Activated naive CD8-positive, alpha-beta T cell treated with anti-CD3 and anti-CD28 coated beads, Interleukin-2, amount 10 ng/mL, durations not matched to agents 7 days and 5 days (primary cell): ENCODE measurements at regions not wholly inside any gene's neighbourhood (a gene's known extent, or its start where the extent isn't known, plus 50 kb on each side); places are given as distances from the start of the nearest gene placed in this dataset.
"Not testable (repeated sequence)": the region's sequence is repeated elsewhere in the genome, so short reads cannot be mapped to it uniquely, and the experiment has no call there.

ENCODE experiments used
- ATAC-seq: fragments of 150-1000 bp; cut with Tn5 transposase; one replicate; pipeline ENCODE4 v1.10.0; 2021; ENCODE audit warnings: low read depth, moderate library complexity
- POLR2A ChIA-PET: fragments of 350-600 bp; sonication (Branson Sonifier 250); formaldehyde crosslinking; loops from one replicate; lab custom pipeline; 2021; ENCODE audit warnings: antibody characterized with exemption; lab: Charles Lee
- DNase-seq: peaks from one replicate; pipeline ENCODE4 v3.0.0; 2021
- H3K27ac Mint-ChIP-seq: one replicate; pipeline ENCODE4 v1.8.0; 2022; ENCODE audit warnings: mild to moderate bottlenecking, mixed read lengths
- H3K27me3 Mint-ChIP-seq: one replicate; pipeline ENCODE4 v1.8.0; 2022; ENCODE audit warnings: mild to moderate bottlenecking, moderate library complexity, mixed read lengths
- H3K36me3 Mint-ChIP-seq: one replicate; pipeline ENCODE4 v1.8.0; 2021; ENCODE audit warnings: mild to moderate bottlenecking, mixed read lengths
- H3K4me1 Mint-ChIP-seq: one replicate; pipeline ENCODE4 v1.8.0; 2021; ENCODE audit warnings: mixed read lengths
- H3K4me3 Mint-ChIP-seq: one replicate; pipeline ENCODE4 v1.8.0; 2022; ENCODE audit warnings: mild to moderate bottlenecking, moderate library complexity, mixed read lengths
- H3K9me3 Mint-ChIP-seq: one replicate; pipeline ENCODE4 v1.8.0; 2021; ENCODE audit warnings: mixed read lengths

DNA sequence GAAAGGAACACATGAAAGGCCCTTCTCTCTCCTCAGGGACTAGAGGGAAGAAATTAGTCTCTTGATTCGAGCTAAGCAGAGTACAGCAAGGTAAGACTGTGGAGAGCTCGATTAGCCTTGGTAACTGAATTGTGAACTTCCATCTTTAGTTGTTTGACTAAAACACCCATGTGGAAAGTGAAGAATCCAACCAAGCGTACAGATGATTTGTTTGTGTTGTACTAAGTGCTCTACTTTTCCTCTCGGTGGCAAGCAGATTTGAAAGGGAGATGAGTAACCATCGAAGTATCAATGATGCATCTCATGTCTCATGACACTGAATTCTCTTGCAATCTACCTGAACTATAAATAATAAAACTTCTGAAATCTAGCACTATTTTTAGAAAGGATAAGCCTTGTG lies 80.7 kb downstream of the FZD1 start:
- Mint-ChIP-seq H3K4me1 (no peaks in the 10 kb centered on the region), H3K27ac (no peak overlapping the region), H3K36me3 (no peaks in the 10 kb centered on the region), H3K27me3 (no peaks in the 10 kb centered on the region), H3K9me3 (no peaks in the 10 kb centered on the region), H3K4me3 (no peak overlapping the region)
- POLR2A ChIA-PET, result no interaction called here
- ATAC-seq (no peak), DNase-seq (no peak)

DNA sequence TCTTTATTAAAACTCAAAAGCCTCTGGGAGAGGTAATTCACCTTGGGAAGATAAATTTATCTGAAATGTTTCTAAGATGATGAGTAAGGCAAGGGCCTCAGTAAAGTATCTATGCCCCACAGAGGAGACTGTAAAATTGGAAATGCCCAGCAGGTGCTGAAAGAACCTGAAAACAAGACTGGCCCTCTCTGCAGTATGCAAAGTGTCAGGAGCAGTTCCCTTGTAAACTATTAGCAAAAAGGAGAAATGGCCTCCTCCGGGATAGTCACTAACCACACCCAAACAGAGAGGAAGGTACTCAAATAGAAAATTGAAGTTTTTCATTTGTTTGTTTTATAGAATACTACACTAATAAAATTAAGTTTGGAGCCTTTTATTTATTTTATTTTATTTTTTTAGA lies 81.2 kb downstream of the FZD1 start:
- DNase-seq (no peak), ATAC-seq (no peak)
- Mint-ChIP-seq H3K4me3 (no peak overlapping the region), H3K27me3 (no peaks in the 10 kb centered on the region), H3K9me3 (no peaks in the 10 kb centered on the region), H3K4me1 (no peaks in the 10 kb centered on the region), H3K27ac (no peak overlapping the region), H3K36me3 (no peaks in the 10 kb centered on the region)
- POLR2A ChIA-PET, result no interaction called here

DNA sequence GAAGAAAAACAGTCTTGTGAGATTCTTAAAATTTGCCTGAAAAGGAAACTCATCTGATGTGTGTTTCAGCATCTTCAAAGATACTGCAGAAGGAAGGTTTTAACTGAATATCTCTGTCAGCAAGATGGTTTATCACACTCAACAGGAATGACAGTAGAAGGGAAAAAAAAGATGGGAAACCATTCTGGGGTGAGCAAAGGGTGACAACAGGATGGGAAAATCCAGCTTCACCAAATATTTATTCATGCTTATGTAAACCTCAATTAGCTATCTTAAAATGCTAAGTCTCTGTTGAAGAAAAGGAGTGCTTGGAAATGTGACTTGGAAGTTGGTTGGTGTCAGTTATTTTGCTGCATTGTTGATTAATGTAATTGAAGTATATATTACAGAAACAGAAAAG lies 82.2 kb downstream of the FZD1 start:
- ATAC-seq (no peak), DNase-seq (no peak)
- no peaks in the 10 kb centered on the region for H3K9me3 Mint-ChIP-seq
- no peaks in the 10 kb centered on the region for H3K4me1 Mint-ChIP-seq
- H3K36me3 Mint-ChIP-seq, result no peaks in the 10 kb centered on the region
- H3K27ac Mint-ChIP-seq, result no peak overlapping the region
- POLR2A ChIA-PET, result no interaction called here
- H3K4me3 Mint-ChIP-seq, result no peak overlapping the region
- no peaks in the 10 kb centered on the region for H3K27me3 Mint-ChIP-seq

DNA sequence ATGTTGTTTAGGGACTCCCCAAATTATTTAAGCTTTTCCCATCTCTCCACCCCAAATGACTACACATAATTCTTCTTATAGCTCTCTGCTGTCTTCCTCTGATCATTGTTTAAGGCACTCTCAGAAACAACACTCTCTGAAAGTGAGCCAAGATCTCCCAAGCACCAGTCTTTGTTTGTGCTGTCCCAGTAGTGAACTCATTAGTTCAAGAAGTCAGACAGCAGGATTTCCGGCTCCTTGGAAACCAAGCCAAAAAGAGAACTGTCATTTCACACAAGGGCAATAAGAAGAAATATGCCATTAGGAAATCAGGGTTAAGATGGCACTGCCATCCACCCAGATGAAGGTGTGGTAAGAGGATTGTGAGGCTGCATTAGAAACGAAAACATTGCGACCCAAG lies 83.1 kb downstream of the FZD1 start:
- no peaks in the 10 kb centered on the region for H3K4me1 Mint-ChIP-seq
- no peak for ATAC-seq
- no peaks in the 10 kb centered on the region for H3K27me3 Mint-ChIP-seq
- DNase-seq, result no peak
- H3K27ac Mint-ChIP-seq, result no peak overlapping the region
- no peaks in the 10 kb centered on the region for H3K9me3 Mint-ChIP-seq
- no peak overlapping the region for H3K4me3 Mint-ChIP-seq
- H3K36me3 Mint-ChIP-seq, result no peaks in the 10 kb centered on the region
- POLR2A ChIA-PET, result no interaction called here

DNA sequence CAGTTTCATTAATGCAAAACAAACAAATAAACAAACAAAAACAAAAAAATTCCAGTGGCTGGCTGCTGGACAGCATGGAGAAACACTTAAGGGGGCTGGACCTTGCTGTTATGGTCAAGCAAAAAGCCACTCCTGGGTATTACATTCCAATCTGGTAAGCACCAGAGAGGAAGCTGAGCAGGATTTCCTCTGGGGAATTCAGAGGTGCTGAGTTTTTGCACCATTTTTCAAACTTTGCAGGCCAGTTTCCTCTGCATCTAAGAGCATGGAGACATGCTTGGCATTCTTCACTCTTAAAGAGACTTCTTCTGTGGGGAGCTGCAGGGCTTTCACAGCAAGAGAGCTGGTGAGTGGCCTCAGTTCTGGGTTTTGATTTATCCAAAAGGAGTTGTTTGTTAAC lies 84.5 kb downstream of the FZD1 start:
- no peak for ATAC-seq
- DNase-seq, result no peak
- no peaks in the 10 kb centered on the region for H3K9me3 Mint-ChIP-seq
- H3K27me3 Mint-ChIP-seq, result no peaks in the 10 kb centered on the region
- no peak overlapping the region for H3K27ac Mint-ChIP-seq
- H3K36me3 Mint-ChIP-seq, result no peaks in the 10 kb centered on the region
- no peak overlapping the region for H3K4me3 Mint-ChIP-seq
- no peaks in the 10 kb centered on the region for H3K4me1 Mint-ChIP-seq
- POLR2A ChIA-PET, result no interaction called here

DNA sequence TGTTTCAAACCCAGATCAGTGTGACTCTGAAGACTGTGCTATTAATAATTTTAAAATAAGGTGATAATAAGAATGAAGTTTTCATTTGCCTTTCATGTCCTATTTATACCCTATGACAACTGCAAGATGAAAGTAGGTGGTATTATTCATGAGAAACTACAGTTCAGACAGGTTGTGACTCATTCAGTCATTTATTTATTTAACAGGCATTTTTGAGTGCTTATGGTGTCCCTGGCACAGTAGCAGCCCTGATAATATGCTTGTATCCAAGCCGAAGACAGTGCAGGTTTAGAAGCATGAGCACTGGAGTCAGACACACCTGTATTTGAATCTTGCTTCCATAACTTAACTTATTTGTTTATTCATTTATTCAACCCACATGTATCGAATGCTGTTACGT lies 87.1 kb downstream of the FZD1 start:
- ATAC-seq (no peak), DNase-seq (no peak)
- Mint-ChIP-seq H3K27me3 (no peaks in the 10 kb centered on the region), H3K4me3 (no peak overlapping the region), H3K9me3 (no peaks in the 10 kb centered on the region), H3K27ac (no peak overlapping the region), H3K4me1 (no peaks in the 10 kb centered on the region), H3K36me3 (no peaks in the 10 kb centered on the region)
- POLR2A ChIA-PET, result no interaction called here

DNA sequence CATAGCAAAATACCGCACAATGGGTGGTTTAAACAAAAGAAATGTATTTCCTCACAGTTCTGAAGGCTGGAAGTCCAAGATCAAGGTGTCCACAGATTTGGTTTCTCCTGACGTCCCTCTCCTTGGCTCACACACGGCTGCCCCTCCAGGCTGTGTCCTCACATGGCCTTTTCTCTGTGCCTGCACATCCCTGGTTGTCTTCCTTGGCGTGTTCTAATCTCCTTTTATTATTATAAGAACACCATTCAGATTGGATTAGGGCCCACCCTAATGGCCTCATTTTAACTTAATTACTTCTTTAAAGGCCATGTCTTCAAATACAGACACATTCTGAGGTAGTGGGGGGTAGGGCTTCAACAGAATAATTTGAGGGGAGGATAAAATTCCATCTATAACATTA lies 87.9 kb downstream of the FZD1 start:
- Mint-ChIP-seq H3K27ac (no peak overlapping the region), H3K4me1 (no peaks in the 10 kb centered on the region), H3K27me3 (no peaks in the 10 kb centered on the region), H3K9me3 (no peaks in the 10 kb centered on the region), H3K4me3 (no peak overlapping the region), H3K36me3 (no peaks in the 10 kb centered on the region)
- DNase-seq (no peak), ATAC-seq (no peak)
- POLR2A ChIA-PET, result no interaction called here

DNA sequence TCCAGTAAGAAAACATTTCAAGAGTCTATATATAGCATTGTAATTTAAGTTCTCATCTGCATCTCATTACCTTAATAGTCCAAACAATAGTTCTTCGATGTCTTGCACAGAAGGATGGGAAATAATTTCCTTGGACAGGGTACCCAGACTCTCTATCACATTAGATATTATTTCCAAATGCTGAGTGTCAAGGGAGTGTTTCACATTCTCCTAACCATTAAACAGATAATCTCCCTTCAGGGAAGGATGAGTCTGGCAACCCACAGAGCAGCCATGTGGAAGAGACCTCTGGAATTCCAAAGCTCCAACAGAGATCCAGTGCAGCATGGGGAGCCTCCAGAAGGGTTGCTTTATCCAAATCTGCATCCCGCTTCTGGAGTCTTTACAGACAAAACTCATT lies 89.6 kb downstream of the FZD1 start:
- Mint-ChIP-seq H3K36me3 (no peaks in the 10 kb centered on the region), H3K27ac (no peak overlapping the region), H3K4me1 (no peaks in the 10 kb centered on the region), H3K4me3 (no peak overlapping the region), H3K27me3 (no peaks in the 10 kb centered on the region), H3K9me3 (no peaks in the 10 kb centered on the region)
- DNase-seq (no peak), ATAC-seq (no peak)
- POLR2A ChIA-PET, result no interaction called here

DNA sequence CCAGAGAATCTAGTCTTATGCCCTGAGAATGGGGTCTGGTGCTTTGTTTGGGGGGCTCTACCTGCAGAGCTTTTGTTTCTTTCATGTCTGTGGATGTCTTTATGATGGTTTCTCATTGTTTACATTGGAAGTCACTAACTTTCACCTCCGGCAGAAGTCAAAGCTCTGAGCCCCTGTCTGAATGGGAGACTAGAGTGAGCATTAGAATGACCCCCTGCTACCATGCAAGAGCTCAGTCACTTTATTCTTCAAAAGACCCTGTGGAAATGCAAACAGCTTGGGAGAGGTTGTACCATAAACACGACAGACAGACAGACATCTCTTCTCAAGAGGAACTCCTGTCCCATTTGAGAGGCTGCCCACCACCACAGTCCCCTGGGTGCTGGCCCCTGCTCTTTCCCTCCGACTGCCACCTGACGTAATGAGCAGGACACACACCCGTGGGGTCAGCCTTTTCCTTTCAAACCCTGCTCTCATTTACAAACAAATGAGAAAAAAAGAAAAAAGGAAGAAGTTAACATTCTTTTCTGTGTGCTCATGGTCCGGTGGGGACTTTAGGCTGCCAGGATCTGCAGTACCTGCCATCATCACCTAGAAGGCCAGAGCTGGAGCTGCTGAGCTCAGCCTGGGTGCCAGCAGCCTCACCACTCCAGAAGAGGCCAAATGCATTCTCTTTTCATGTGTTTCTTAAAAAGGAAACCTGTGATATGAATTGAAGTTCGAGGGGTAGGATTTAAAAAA lies 91.6 kb downstream of the FZD1 start:
- no peaks in the 10 kb centered on the region for H3K9me3 Mint-ChIP-seq
- H3K4me1 Mint-ChIP-seq, result no peaks in the 10 kb centered on the region
- POLR2A ChIA-PET, result no interaction called here
- DNase-seq (no peak), ATAC-seq (no peak)
- H3K4me3 Mint-ChIP-seq, result no peak overlapping the region
- H3K36me3 Mint-ChIP-seq, result no peaks in the 10 kb centered on the region
- H3K27ac Mint-ChIP-seq, result no peak overlapping the region
- no peaks in the 10 kb centered on the region for H3K27me3 Mint-ChIP-seq

DNA sequence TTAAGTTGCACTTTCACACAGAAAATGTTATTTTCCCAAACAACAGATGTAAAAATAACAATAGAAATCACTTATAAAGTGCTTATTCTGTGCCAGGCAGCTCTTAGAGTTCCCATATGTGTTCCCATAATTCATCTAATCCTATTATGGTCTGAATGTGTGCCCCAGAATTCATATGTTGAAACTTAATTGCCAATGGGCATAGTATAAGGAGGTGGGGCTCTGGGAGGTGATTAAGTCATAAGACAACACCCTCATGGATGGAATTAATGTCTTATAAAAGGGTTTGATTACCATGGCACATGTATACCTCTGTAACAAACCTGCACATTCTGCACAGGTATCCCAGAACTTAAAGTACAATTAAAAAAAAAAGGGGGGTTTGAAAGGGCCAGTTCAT lies 92.7 kb downstream of the FZD1 start:
- Mint-ChIP-seq H3K4me1 (no peaks in the 10 kb centered on the region), H3K36me3 (no peaks in the 10 kb centered on the region), H3K9me3 (no peaks in the 10 kb centered on the region), H3K27ac (no peak overlapping the region), H3K27me3 (peaks cover 2% of the 10 kb centered on the region), H3K4me3 (no peak overlapping the region)
- no peak for DNase-seq
- ATAC-seq, result no peak
- POLR2A ChIA-PET, result no interaction called here

DNA sequence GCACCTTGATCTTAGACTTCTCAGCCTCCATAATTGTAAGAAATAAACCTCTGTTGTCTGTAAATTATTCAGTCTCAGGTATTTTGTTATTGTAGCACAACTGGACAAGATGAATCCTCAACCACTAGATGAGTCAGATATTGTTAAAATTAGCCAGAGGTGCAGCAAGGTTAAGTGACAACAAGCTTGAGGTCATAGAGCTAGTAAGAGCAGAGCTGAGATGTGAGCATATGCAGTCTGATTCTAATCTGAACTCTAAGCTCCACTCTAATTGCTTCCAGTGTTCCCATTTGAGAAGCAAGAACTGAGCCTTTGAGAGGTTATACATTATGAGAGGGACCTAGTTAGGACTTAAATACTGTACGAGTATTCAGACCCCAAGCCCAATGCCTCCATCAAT lies 93.1 kb downstream of the FZD1 start:
- no peak for ATAC-seq
- POLR2A ChIA-PET, result no interaction called here
- no peak overlapping the region for H3K27ac Mint-ChIP-seq
- H3K4me1 Mint-ChIP-seq, result no peaks in the 10 kb centered on the region
- no peaks in the 10 kb centered on the region for H3K9me3 Mint-ChIP-seq
- H3K27me3 Mint-ChIP-seq, result peaks cover 2% of the 10 kb centered on the region
- no peak overlapping the region for H3K4me3 Mint-ChIP-seq
- DNase-seq, result no peak
- no peaks in the 10 kb centered on the region for H3K36me3 Mint-ChIP-seq

DNA sequence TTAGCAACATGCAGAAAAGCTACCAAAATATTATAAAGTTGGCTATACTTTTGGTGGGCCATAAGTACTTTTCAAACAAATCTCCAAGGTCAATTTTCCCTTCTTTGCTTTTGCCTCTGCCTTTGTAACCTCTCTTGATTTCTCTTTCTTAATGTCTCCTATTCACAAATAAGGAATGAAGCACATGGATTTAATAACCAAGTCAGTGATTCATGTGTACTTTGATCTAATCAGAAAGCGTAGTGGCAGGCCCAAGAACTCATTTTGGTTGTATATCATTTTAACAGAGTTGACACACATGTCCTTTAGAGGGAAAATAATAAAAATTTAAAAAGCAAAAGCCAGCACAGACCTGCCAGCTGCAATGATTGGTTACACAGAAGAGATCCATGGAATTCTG lies 93.7 kb downstream of the FZD1 start:
- Mint-ChIP-seq H3K9me3 (no peaks in the 10 kb centered on the region), H3K4me3 (no peak overlapping the region), H3K27ac (no peak overlapping the region), H3K27me3 (peaks cover 2% of the 10 kb centered on the region), H3K4me1 (no peaks in the 10 kb centered on the region), H3K36me3 (no peaks in the 10 kb centered on the region)
- POLR2A ChIA-PET, result no interaction called here
- DNase-seq (no peak), ATAC-seq (no peak)

DNA sequence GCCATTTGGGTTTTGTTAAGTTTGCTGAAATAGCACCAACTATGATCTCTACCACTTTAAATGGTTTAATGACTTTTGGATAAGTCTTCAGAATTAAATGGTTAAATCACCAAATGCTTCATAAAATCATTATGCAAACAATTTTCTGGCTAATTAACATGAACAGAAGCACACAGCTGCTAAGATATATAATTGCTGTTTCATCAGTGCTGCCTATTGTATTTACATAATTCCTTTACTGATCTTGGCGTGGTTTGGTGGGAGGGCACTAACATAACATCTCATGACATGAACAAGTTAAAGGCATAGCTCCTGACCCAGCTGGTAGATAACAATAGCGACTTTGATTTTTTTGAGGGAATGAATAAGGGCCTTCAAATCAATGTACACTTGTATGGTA lies 94.1 kb downstream of the FZD1 start:
- Mint-ChIP-seq H3K27me3 (peaks cover 2% of the 10 kb centered on the region), H3K4me3 (no peak overlapping the region), H3K4me1 (no peaks in the 10 kb centered on the region), H3K27ac (no peak overlapping the region), H3K36me3 (no peaks in the 10 kb centered on the region), H3K9me3 (no peaks in the 10 kb centered on the region)
- DNase-seq (no peak), ATAC-seq (no peak)
- POLR2A ChIA-PET, result no interaction called here

DNA sequence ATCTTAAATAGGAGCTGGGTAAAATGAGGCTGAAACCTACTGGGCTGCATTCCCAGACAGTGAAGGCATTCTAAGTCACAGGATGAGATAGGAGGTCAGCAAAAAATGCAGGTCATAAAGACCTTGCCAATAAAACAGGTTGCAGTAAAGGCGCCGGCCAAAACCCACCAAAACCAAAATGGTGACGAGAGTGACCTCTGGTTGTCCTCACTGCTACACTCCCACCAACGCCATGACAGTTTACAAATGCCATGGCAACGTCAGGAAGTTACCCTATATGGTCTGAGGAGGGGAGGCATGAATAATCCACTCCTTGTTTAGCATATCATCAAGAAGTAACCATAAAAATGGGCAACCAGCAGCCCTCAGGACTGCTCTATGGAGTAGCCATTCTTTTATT lies 100.9 kb downstream of the FZD1 start:
- POLR2A ChIA-PET, DNase-seq, H3K27me3 Mint-ChIP-seq, H3K4me1 Mint-ChIP-seq, ATAC-seq, H3K27ac Mint-ChIP-seq, H3K4me3 Mint-ChIP-seq, H3K9me3 Mint-ChIP-seq, H3K36me3 Mint-ChIP-seq: not testable (repeated sequence)

DNA sequence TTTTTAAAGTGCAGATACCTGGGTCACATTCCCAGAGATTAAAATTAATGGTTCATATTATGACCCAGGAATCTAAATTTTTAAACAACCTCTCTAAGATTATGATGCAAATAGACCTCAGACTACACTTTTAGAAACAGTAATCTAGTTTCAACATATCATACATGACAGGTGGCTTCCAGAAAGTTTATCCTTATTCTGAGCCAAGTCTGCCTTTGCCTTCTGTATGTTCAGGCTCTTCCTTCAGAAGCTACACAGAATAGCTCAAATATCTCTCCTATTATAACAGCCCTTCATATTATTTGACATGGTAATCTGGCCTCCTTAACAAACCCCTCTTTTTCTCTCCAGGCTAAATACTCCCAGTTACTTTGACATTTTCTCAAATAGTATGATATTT lies 101.9 kb downstream of the FZD1 start:
- POLR2A ChIA-PET, result no interaction called here
- no peaks in the 10 kb centered on the region for H3K36me3 Mint-ChIP-seq
- H3K4me1 Mint-ChIP-seq, result no peaks in the 10 kb centered on the region
- H3K27me3 Mint-ChIP-seq, result peaks cover 2% of the 10 kb centered on the region
- DNase-seq (no peak), ATAC-seq (no peak)
- H3K27ac Mint-ChIP-seq, result no peak overlapping the region
- no peak overlapping the region for H3K4me3 Mint-ChIP-seq
- H3K9me3 Mint-ChIP-seq, result no peaks in the 10 kb centered on the region
